ENCODE measurements at regions not wholly inside any gene's neighbourhood (a gene's known extent, or its start where the extent isn't known, plus 50 kb on each side); places are given as distances from the start of the nearest gene placed in this dataset.

GRCh38 chr18:57243624-57244179 lies 96.8 kb downstream of the BOD1L2 start:
- DNase-seq (ENCODE audit: low spot score): no peak

DNA sequence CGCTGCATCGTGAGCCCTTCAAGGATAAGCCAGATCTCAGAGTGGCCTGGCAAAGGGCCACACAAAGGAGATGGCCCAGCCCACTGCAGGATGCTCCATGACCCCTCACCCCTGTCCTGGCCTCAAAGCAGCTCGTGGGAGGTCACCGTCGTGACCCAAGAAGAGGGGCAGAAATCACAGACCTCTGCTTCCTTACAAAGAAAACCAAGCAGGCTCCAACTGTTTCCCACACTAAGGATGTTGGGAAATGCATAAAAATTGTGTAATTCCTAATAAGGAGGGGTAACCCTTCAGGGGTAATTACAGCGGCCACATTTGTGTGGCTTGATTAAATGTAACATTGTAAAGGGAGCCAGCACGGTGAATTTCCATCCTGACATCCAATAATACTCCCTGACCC lies 102.3 kb downstream of the BOD1L2 start:
- no peak for DNase-seq (ENCODE audit: low spot score)

DNA sequence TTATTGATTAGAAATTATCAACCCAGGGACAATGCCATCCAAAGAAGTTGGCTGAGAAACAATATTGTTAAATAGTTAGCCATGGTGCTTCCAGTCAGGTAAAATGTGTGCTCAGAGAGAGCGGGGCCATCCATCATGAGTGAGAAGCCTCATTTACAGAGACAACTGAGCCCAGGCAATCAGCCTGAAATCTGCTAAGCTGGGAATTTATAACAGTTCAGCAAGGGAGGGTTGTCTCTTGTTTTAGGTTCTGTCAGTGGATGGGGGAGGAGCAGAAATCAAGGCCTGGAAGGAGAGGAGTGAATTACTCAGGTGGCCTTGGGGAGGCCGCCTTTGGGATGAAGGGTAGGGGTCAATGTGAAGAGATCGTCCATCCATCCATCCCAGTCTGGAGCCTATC lies 102.5 kb upstream of the ST8SIA3 start:
- DNase-seq (ENCODE audit: low spot score): no peak

GRCh38 chr18:57251747-57252146 lies 100.6 kb upstream of the ST8SIA3 start:
- DNase-seq (ENCODE audit: low spot score): no peak

DNA sequence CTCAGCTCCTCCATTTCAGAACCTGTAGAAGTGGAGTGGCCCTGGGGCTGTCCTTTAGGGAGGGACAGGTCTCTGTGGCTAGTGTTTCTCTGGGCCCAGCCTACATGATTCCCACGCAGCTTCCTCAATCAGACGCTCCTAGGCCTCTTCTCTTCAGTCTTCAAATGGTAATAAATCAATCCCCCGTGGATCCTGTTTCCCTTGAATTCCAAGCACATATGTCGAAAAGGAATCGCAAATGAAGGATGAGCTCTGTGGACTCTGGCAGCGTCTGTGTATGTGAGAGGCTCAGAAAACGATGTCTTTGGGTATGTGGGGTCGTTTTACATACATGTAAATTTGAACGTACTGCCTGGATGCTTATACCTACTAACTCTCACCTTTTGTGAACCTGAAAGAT lies 98.5 kb upstream of the ST8SIA3 start:
- DNase-seq (ENCODE audit: low spot score): no peak

DNA sequence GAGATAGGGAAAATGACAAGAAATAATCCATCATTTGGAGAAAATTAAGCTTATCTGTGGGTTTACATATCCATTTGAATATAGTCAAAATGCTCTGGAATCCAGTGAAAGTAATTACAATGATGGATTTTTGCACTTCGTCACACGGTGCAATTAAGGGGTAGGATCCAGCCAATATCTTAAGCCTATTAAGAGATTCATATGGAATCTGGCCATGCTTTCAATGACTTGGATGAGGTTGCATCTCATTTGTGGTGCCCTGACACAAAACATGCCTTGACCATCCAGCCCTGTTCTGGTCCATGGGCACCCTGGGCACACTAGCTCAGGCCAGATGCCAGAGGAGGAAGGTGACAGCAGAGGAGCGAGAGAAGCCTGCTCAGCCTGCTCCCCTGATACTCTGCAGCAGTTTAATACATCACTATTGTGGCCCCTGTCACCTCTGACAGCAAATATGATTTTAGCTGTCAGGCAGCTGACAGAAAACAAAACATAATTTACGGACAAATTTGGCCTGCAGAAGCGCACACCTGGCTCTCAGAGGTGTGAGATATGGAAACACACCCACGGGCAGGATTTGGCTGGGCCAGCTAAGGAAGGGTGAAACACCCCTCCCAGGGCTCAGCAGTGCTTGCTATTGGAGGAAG lies 94.1 kb upstream of the ST8SIA3 start:
- no peak for DNase-seq (ENCODE audit: low spot score)

- peak; percentile 95 for DNase-seq (ENCODE audit: low spot score)
Observed at GRCh38 chr18:57267368-57267925, 84.9 kb upstream of the ST8SIA3 start.

DNA sequence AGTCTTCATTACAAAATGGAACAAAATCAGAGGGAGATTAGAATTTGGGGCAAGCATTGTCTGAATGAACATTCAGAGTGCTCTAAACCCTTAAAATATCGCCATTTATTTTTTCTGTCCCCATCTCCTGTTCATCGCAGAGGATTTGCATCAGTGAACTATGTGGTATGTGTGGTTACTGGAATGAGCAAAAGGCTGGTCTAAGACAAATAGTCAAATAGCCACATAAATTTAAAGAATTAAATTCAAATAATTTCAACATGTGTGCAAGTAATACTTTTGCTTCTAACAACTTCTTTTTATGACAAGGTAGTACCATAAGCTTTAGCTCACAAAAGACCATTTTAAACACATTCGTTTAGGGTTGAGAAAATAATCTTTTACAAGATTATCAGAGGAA lies 82.6 kb upstream of the ST8SIA3 start:
- peak; percentile 83 for DNase-seq (ENCODE audit: low spot score)

GRCh38 chr18:57270156-57270555 lies 82.2 kb upstream of the ST8SIA3 start:
- DNase-seq (ENCODE audit: low spot score): no peak

DNA sequence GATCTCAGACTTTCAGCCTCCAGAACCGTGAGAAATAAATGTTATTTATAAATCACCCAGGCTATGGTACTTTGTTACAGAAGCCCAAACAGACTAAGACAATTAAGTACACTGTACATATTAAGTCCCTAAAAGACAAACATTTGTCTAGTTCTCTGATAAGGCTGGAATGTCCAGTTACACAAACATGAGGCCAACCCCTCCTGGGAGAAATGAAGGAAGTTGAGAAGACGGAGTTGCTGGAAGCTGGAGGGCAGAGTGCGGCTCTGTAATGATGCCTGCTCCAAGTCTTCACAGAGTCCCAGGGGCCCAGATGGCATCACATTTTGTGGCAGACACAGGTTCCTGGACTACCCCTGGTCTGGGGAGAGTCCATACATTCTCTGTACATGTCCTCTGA lies 79.2 kb upstream of the ST8SIA3 start:
- DNase-seq (ENCODE audit: low spot score): no peak

DNA sequence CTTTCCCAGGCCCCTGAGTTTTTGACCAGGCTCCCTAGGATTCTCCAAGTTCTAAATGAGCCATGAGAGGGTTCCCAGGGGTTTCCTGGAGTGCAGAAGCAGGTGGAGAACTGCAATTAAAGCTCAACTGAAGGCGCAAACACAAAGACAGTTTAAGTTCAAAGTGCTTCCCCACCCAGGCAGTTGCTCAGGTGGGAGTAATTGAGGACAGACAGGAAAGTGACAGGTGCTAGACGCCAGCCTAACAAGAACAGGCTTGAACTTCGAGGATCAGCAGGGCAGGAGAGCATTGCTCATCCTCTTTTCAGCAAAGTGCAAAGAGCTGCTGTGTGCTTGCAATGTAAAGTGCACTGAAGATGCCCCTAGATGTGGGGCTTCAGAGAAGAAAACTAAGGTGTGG lies 77.2 kb upstream of the ST8SIA3 start:
- no peak for DNase-seq (ENCODE audit: low spot score)

DNA sequence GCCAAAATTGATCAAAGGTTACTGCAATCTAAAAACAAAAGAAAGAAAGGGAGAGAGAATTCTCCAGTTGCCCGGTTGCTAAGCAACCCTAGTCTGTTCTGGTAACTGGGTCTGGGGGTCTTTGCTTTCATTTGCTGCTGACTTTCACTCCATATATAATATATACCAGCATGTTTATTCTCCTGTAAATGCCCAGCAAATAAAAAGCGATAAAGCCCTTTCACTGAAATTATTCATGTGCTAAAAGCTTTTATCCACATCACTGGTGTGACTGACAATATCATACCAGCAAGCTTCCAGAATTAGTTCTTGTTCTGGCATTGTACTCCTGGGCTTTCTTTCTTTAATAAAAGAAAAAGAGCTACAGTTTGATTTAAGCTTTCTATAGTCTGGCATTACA lies 75.5 kb upstream of the ST8SIA3 start:
- DNase-seq (ENCODE audit: low spot score): no peak

- no peak for DNase-seq (ENCODE audit: low spot score)
Observed at GRCh38 chr18:57278933-57279332, 73.4 kb upstream of the ST8SIA3 start.

DNA sequence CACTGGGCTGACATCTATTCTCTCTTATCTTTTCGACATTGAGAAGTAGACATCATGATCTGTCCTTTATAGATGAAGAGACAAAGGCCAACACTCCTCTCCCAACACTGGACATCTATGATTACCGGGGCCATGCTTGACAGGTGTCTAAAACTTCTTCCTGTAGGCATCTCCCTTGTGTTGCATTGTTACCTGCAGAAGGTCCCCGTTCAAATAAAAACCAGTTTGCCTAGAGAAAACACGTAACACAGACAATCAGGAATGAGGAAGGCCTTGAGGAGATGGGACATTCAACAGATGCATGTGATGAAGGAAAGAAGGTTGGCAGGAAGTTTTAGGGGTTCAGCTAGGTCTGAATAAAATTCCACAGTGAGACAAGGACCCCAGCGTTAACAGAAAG lies 70.8 kb upstream of the ST8SIA3 start:
- no peak for DNase-seq (ENCODE audit: low spot score)

DNA sequence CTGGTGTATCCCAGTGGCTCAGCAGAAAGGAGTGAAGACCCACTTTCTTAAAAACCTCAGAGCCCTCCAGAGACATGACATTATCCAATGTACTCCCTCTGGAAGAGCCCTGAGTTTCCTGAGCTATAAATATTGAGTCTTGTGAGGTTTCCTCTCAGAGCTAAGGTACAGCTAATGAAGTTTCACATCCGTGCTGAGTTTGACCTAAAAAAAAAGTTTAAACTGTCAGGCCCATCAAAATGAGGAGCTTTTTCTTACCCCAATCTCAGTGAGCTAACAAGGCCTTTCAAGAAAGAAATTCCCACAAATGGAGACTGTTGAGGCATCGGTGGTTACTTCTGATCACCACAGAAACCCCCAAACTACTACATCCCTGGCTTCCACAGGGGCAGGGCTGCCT lies 65.4 kb upstream of the ST8SIA3 start:
- no peak for DNase-seq (ENCODE audit: low spot score)

- no peak for DNase-seq (ENCODE audit: low spot score)
Observed at GRCh38 chr18:57287766-57288165, 64.6 kb upstream of the ST8SIA3 start.

DNA sequence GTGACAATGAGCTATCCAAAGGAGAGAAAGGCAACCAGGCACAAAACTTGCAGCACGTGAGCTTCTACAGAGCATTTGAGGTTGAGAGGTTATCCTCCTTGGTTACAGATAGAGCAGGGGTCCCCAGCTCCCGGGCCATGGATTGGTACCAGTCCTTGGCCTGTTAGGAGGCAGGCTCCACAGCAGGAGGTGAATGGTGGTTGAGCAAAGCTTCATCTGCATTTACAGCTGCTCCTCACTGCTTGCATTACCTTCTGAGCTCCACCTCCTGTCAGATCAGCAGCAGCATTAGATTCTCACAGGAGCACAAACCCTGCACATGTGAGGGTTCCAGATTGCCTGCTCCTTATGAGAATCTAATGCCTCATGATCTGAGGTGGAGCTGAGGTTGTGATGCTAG lies 57.8 kb upstream of the ST8SIA3 start:
- DNase-seq (ENCODE audit: low spot score): no peak

GRCh38 chr18:57296336-57296735 lies 56.0 kb upstream of the ST8SIA3 start:
- no peak for DNase-seq (ENCODE audit: low spot score)

DNA sequence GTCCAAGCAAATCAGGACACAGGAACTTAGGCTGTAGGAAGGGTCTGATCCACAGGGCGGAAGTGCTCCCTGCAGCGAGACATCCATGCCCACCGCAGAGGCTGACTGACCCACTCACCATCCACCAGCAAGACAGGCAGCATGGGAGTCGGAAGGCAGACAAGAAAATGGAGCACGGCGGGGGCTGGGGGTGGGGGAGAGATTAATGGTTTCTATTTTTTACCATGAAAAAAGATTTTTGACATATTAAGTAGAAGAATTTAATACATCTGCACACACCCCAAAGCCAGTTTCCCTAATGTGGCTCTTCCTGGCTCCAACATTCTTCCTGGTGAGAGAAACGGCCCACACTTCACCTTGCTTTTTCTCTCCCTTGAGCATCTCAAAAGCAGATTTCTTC lies 55.1 kb upstream of the ST8SIA3 start:
- no peak for DNase-seq (ENCODE audit: low spot score)

DNA sequence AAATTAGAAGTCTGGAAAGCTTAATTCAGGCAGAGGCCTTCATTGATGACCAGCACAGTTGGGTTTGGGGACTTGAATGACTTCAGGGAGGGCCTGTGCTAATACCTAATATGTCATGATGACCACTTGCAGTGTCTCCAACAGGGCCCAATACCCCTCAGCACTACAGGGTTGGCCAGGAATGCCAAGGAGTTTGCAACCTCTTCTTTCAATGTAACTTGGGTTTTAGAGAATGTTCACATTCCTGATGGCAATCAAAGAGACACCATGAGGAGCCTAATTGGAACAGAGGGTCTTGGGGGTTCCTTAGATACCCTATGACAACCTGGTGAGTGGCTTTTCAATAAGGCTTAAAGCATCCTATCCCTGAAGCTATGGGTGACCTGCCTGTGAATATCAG lies 52.4 kb upstream of the ST8SIA3 start:
- no peak for DNase-seq (ENCODE audit: low spot score)

- no peak for DNase-seq (ENCODE audit: low spot score)
Observed at GRCh38 chr18:57301573-57302559, 50.5 kb upstream of the ST8SIA3 start.

Measured in kidney tubule cell (primary cell).